ENCODE measurements at regions not wholly inside any gene's neighbourhood (a gene's known extent, or its start where the extent isn't known, plus 50 kb on each side); places are given as distances from the start of the nearest gene placed in this dataset.

DNA sequence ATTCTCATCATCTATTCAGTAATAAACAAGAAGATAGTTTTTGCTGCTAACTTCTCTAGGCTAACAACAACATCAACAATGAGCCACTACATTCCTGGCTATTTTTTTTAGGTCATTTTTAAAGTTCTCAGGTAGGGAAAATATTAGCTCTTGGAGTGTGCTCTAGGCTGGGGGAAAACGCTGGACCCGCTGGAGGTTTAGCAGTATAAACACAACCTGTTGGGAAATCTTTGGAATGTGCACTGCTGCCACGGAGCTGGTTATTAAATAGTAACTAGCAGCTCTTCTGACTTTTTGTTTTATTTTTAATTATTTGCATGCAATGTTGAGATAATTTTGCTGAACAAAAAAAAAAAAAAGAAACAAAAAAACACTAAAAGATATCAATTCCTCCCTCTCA is 892.1 kb upstream of the ACVR2A start:
- no peak for DNase-seq (ENCODE audit: low spot score)
- ATAC-seq (ENCODE audit: low FRiP score): no peak
- TF ChIP-seq, protein P1, sequence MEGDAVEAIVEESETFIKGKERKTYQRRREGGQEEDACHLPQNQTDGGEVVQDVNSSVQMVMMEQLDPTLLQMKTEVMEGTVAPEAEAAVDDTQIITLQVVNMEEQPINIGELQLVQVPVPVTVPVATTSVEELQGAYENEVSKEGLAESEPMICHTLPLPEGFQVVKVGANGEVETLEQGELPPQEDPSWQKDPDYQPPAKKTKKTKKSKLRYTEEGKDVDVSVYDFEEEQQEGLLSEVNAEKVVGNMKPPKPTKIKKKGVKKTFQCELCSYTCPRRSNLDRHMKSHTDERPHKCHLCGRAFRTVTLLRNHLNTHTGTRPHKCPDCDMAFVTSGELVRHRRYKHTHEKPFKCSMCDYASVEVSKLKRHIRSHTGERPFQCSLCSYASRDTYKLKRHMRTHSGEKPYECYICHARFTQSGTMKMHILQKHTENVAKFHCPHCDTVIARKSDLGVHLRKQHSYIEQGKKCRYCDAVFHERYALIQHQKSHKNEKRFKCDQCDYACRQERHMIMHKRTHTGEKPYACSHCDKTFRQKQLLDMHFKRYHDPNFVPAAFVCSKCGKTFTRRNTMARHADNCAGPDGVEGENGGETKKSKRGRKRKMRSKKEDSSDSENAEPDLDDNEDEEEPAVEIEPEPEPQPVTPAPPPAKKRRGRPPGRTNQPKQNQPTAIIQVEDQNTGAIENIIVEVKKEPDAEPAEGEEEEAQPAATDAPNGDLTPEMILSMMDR (IDR thresholded peaks at IDR 0.05): no peak

DNA sequence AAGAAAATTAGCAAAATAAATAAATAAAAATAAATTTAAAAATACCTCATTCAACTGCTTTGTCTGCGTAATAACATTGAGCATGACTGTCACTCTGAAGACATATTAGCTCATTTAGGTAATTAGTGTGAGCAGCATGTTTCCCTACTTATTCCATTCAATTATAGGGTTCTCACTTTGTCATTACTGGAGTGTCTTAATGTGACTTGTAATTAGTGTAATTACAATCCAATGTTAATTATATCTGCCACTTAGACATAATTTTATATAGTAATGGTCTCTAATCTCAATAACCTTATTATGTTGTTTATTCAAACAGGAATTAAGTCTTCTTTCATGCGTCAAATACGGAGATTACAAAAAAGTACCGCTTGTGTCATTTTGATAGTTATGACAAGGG is 893.9 kb upstream of the ACVR2A start:
- ATAC-seq (ENCODE audit: low FRiP score) (no peak), DNase-seq (ENCODE audit: low spot score) (no peak)
- TF ChIP-seq, protein P1 (IDR thresholded peaks at IDR 0.05): no peak

DNA sequence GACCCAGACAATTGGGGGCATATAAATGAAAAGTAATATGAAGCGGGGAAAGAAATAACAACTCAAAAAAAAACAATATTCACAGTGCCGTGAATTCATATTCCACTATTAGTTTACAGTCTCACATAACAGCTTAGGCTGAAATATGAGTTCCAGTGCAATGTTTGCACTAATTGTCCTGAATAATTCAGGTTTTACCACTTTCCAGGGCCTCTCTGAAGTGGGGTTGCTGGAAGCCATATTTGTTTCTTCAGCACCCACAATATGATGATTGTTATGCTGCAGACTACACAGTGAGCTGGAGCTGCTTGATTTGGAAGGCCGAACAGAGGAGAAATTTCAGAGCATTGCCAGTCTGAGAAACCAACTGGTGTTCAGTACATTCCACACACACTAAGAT is 894.5 kb upstream of the ACVR2A start:
- DNase-seq (ENCODE audit: low spot score) (no peak), ATAC-seq (ENCODE audit: low FRiP score) (no peak)
- TF ChIP-seq, protein P1 (IDR thresholded peaks at IDR 0.05): no peak

DNA sequence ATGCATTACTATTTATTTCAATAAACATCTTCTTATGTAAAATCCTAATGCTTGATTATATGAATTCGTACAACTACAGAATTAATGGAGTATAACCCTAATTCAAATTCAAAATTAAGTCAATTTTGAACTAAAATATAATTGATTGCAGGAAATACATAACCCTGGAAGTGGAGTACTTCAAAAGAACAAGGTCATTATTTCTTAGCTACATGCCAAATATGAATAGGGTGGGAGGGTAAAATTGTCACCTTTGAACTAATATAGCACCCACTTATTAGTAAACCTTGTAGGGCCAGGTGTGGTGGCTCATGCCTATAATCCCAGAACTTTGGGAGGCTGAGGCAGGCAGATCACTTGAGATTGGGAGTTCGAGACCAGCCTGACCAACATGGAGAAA is 895.4 kb upstream of the ACVR2A start:
- TF ChIP-seq, protein P1 (IDR thresholded peaks at IDR 0.05): no peak
- no peak for ATAC-seq (ENCODE audit: low FRiP score)
- DNase-seq (ENCODE audit: low spot score): no peak

DNA sequence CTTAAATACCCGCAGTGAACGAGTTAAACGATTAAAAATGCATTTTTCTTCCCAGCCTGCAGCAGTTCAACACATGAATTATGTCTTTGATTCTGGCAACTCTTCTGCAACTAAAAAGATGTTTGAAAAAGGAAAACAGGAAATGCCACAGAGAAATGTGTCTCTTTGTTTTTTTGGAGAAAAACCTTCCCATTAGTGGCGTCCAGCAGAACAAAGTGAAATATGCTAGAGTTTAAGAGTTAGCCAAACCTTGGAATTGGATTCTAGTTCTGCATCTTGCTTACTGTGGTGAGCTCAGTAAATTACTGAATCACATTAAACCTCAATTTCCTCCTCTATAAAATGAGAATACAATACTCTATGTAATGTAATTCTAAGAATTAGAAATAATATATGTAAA is 900.2 kb upstream of the ACVR2A start:
- TF ChIP-seq, protein P1 (IDR thresholded peaks at IDR 0.05): no peak
- DNase-seq (ENCODE audit: low spot score): no peak
- no peak for ATAC-seq (ENCODE audit: low FRiP score)

DNA sequence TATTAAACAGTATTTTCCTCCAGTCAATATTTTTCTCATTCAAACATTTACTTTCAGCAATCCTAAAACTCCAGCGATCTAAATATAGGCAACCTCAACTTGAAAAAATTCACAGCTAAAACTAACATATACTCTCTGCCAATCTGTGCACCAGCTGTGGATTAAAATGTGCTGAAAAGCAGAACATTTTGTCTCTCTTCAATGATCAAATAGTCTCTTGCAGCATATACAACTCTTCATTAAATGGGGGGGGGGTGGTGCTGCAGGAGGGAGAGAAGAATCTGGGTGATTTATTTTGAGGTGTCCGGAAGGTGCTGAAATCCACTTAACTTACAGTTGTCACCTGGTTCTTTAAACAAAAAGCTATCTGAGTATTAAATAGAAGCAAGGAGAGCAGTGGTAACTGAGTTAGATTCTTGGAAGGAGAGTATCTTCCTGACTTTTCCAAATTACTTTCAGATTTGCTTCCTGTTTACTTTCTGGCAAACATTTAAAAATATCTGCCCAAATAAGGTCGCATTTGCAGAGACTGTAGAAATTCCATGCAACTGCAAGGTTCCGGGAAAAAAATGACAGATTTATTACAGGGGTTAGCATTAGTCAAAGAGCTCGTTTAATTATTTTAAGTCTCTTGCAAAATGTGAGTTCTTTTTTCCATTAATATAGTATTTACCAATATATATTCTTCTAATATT is 904.7 kb upstream of the ACVR2A start:
- DNase-seq (ENCODE audit: low spot score) (no peak), ATAC-seq (ENCODE audit: low FRiP score) (no peak)
- TF ChIP-seq, protein P1 (IDR thresholded peaks at IDR 0.05): no peak

DNA sequence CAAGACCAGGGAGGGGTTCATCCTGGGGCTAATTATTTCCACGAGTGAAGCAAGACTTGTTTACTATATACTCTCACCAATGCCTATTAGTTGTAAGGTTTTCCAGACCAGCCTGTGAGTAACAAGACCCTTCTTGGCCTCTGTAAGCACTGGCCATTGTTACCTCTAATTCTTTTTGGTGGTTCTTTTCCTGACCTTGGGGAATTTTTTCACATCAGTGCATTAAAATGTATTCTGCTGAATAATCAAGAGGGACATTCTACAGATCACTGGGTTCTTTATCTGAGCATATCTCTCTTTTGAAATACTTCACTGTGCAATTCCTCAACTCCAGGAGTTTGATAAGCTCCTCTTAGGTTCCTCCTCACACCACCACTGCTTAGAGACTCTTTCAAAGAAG is 909.9 kb upstream of the ACVR2A start:
- TF ChIP-seq, protein P1 (IDR thresholded peaks at IDR 0.05): no peak
- ATAC-seq (ENCODE audit: low FRiP score) (no peak), DNase-seq (ENCODE audit: low spot score) (no peak)

Measured in omental fat pad (tissue), 3 donors.